Activated T-cell treated with anti-CD3 and anti-CD28 coated beads for 4 hours (primary cell): ENCODE measurements at regions not wholly inside any gene's neighbourhood (a gene's known extent, or its start where the extent isn't known, plus 50 kb on each side); places are given as distances from the start of the nearest gene placed in this dataset.

Experiments used
- DNase-seq: peaks from one replicate; pipeline ENCODE4 v3.0.0-alpha.2; 2020

- DNase-seq, result no peak
Observed at GRCh38 chr11:109564241-109564640, 142.3 kb downstream of the C11orf87 start.

GRCh38 chr11:109582470-109582869 lies 160.5 kb downstream of the C11orf87 start:
- DNase-seq, result no peak

GRCh38 chr11:109584001-109584972 lies 162.3 kb downstream of the C11orf87 start:
- DNase-seq, result no peak

GRCh38 chr11:109586789-109587188 lies 164.8 kb downstream of the C11orf87 start:
- DNase-seq, result no peak

- DNase-seq, result no peak
Observed at GRCh38 chr11:109590782-109591181, 168.8 kb downstream of the C11orf87 start.

GRCh38 chr11:109597336-109597735 lies 175.3 kb downstream of the C11orf87 start:
- no peak for DNase-seq

- DNase-seq, result no peak
Observed at GRCh38 chr11:109604481-109605400, 182.8 kb downstream of the C11orf87 start.

- no peak for DNase-seq
Observed at GRCh38 chr11:109606256-109606655, 184.3 kb downstream of the C11orf87 start.

- no peak for DNase-seq
Observed at GRCh38 chr11:109609454-109610185, 187.6 kb downstream of the C11orf87 start.

- DNase-seq, result no peak
Observed at GRCh38 chr11:109612496-109612895, 190.5 kb downstream of the C11orf87 start.

- no peak for DNase-seq
Observed at GRCh38 chr11:109619498-109619897, 197.5 kb downstream of the C11orf87 start.

GRCh38 chr11:109629734-109630133 lies 207.7 kb downstream of the C11orf87 start:
- no peak for DNase-seq

- DNase-seq, result no peak
Observed at GRCh38 chr11:109641549-109641948, 219.6 kb downstream of the C11orf87 start.

- DNase-seq, result no peak
Observed at GRCh38 chr11:109644152-109644551, 222.2 kb downstream of the C11orf87 start.

GRCh38 chr11:109648804-109649203 lies 226.8 kb downstream of the C11orf87 start:
- no peak for DNase-seq

- no peak for DNase-seq
Observed at GRCh38 chr11:109654091-109654490, 232.1 kb downstream of the C11orf87 start.

- DNase-seq, result no peak
Observed at GRCh38 chr11:109658190-109658589, 236.2 kb downstream of the C11orf87 start.

GRCh38 chr11:109667719-109668118 lies 245.7 kb downstream of the C11orf87 start:
- no peak for DNase-seq

GRCh38 chr11:109668973-109669634 lies 247.1 kb downstream of the C11orf87 start:
- DNase-seq, result no peak

GRCh38 chr11:109677231-109677630 lies 255.2 kb downstream of the C11orf87 start:
- no peak for DNase-seq

- no peak for DNase-seq
Observed at GRCh38 chr11:109677876-109678275, 255.9 kb downstream of the C11orf87 start.

- DNase-seq, result no peak
Observed at GRCh38 chr11:109680127-109680526, 258.1 kb downstream of the C11orf87 start.
